Embryonic facial prominence (tissue), 1 donor: ENCODE measurements at regions not wholly inside any gene's neighbourhood (a gene's known extent, or its start where the extent isn't known, plus 50 kb on each side); places are given as distances from the start of the nearest gene placed in this dataset.
A peak's percentile ranks its signal among the peaks of the same experiment; 100 is the strongest.
"Not testable (repeated sequence)": the region's sequence is repeated elsewhere in the genome, so short reads cannot be mapped to it uniquely, and the experiment has no call there.

Experiments
- DNase-seq: peaks from one replicate; pipeline ENCODE4 v3.0.0-alpha.2; 2016; ENCODE audit errors: extremely low spot score

DNA sequence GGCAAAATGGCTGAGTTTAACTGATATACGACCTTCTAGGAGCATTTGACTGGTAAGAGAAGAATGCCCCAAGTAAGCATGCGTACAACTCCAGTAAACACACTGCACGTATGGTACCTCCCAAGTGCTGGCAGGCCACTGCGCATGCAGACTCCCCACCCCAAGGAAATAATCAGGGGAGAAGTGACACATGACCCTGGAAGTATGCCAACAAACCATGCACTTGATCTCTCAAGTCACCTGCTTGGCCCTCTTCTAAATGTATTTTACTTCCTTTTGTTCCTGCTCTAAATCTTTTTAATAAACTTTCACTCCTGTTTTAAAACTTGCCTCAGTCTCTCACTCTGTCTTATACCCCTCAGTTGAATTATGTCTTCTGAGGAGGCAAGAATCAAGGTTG, 129.8 kb upstream of the COL5A2 start:
- DNase-seq, result no peak

GRCh38 chr2:189312211-189312610, 129.1 kb upstream of the WDR75 start:
- DNase-seq, result no peak

DNA sequence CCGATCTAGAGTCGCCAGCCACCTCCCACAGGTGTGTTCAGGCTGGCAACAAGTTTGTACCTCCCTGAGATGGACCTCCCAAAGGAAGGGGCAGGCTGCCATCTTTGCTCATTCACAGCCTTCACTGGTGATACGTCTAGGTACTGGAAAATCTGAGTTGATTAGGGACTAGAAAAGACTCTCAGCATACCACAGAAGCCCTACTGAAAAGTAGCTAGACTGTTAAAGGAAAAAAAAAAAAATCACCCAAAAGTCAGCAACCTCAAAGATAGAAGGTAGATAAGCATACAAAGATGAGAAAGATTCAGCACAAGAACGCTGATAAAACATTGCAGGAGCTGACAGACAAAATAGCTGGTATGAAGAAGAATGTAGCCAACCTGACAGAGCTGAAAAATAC, 128.6 kb upstream of the WDR75 start:
- no peak for DNase-seq

GRCh38 chr2:189318761-189319160, 122.5 kb upstream of the WDR75 start:
- no peak for DNase-seq

DNA sequence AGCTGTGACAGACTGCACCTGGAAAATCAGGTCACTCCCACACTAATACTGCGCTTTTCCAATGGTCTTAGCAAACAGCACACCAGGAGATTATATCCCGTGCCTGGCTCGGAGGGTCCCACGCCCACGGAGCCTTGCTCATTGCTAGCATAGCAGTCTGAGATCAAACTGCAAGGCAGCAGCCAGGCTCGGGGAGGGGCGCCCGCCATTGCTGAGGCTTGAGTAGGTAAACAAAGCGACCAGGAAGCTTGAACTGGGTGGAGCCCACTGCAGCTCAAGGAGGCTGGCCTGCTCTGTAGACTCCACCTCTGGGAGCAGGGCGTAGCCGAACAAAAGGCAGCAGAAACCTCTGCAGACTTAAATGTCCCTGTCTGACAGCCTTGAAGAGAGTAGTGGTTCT, 121.8 kb upstream of the WDR75 start:
- DNase-seq, result not testable (repeated sequence)

DNA sequence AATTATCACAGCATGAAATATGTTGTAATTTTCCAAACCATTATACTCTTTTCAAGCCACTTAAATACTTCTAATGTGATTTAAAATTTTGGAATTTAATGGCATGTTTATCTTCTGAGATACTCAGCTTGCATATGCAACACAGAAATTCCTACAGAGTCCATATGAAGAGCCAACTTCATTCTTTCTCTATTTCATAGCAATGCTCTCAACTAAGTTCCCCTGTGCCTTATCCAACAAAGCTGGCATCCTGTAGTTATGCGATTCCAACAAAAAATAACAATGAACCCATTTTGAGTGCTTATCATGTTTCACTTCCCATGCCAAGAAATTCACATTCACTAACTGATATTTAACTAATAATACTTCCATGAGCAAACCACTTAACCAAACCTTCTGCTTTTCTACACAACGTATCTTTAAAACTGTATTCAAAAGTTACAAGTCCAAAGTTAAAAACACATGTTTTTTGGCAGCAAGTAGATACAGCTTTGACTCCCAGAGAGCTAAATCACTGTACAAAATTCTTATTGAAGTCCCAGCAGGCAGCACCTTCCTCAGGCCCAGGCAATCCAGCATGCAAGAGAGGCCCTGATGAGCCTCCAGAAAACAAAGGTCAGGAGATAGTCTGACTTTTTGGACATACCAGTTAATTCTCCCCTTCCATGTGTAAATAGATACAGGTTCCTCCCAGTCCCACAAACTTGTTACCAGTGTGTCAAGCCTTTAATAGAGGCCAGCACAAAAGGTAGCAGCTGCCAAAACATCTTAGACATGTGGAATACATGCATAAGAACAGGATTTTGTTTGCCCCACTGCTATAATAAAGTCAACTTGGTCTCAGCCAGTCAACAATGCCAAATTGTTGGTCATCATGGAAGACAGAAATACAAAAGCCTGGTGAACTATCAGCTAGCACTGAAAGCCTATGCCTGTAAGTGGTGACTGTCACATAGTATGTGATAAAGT, 113.1 kb upstream of the WDR75 start:
- DNase-seq, result peak; percentile 69

GRCh38 chr2:189328848-189329245, 112.4 kb upstream of the WDR75 start:
- no peak for DNase-seq

DNA sequence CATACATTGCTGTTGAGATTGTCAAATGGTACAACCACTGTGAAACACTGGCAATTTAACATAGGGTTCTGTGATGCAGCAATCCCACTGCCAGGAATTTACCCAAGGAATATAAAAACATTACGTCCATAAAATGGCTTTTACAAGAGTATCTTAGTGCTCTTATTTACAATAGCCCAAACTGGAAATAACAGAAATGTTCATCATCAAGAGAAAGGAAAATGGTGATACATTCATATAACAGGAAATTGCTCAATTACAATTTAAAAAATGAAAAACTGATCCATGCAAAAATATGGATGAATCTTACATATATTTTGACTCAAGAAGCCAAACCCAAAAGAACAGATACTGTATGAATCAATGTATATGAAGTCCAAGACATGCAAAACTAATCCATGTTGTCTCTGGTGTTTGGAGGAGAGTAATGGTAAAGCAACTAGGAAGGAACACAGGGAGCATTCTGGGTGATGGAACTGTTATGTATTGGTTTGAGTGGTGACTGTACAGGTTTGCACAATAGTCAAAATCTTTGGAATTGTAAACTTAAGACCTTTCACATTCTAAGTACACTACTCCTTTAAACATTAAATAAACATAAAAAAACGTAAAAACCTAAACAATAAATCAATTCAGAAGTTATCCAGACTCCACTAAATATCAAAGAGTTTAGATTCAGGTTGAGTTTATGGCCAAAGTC, 104.8 kb upstream of the WDR75 start:
- no peak for DNase-seq

DNA sequence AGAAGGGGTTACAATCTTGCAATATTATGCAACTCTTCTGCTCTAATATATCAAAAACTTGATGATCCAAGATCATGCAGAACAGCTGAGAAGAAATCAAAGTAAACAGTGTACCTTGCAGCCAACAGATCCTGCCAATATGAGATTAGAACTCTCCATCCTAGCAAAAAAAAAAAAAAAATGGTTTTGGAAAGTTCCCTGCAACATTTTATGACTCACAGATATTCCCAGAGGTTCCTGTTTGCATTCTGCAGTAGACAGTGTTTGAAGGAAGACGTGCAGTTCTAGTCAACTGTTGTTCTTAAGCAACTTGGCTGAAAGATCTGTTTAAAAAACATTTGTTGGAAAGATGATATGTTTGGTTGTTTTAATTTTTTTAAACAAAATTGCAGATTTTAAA, 103.6 kb upstream of the WDR75 start:
- DNase-seq, result peak; percentile 47

DNA sequence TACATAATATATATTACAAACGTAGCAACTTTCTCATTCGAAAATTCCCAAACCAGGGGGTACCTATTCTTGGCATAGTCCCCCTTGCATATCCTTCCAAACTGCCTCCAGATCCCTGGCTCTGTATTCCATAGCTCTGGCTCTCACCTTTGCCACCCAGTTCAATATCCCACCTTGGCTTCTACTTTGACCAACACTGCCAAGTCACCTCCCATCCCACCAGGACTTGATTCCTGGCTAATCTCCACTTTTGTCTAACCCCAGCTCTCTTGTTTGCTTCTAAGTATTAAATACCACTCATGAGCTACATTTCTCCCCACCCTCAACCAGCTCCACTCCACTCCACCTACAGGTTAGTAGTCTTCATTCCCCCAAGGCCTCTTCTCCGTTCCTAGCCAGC, 103.2 kb upstream of the WDR75 start:
- DNase-seq, result no peak

GRCh38 chr2:189341077-189341476, 100.2 kb upstream of the WDR75 start:
- DNase-seq, result no peak

DNA sequence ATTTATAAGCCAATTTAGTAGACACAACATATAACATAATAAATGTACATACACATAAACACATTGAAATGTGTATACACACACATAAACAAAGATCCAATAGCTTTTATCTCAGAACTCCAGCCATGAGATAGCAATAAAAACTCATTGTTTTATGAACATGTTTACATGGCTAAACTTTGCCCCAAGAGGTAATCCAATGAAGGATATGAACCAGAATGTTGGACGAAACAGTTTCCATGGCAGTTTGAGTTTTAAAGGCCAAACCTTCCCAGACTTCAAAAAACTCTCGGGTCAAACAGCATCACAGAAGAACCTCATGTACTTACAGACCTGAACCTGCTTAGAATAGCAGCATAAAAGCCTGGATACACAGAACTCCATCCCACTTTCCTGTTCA, 97.2 kb upstream of the WDR75 start:
- no peak for DNase-seq

DNA sequence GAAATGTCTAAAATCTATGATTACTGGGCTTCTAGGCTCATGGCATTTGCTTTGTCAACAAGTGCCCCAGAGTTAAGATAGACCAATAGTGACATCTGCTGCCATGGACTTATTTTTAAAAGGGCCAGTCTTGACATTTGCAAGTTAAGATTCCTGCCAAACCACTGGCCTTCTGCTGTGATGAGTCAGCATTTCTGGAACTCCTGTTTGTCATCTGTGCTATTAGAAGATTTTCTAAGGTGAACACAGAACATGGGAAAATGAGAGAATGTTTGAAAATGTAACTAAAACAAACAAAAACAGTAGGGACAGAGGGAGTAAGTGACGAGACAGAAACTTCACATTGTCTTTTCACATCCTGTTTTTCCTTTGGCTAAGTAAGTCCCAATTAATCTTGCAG, 93.7 kb upstream of the WDR75 start:
- DNase-seq, result no peak

DNA sequence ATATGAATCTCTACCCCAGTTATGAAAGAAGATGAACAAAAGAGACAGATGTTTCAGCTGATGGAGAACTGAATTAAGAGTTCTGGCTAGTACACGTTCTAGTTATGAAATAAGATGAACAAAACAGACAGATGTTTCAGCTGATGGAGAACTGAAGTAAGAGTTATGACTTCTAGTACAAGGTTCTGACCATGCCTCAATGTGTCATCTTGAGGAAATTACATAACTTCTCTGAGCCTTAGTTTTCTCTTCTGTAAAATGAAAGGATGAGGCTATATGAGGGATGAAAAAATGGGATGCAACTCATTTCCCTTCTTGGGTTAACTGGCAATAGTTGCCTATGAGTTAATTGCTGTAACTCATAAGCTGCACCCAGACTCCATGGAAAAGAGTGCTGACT, 92.9 kb upstream of the WDR75 start:
- no peak for DNase-seq

DNA sequence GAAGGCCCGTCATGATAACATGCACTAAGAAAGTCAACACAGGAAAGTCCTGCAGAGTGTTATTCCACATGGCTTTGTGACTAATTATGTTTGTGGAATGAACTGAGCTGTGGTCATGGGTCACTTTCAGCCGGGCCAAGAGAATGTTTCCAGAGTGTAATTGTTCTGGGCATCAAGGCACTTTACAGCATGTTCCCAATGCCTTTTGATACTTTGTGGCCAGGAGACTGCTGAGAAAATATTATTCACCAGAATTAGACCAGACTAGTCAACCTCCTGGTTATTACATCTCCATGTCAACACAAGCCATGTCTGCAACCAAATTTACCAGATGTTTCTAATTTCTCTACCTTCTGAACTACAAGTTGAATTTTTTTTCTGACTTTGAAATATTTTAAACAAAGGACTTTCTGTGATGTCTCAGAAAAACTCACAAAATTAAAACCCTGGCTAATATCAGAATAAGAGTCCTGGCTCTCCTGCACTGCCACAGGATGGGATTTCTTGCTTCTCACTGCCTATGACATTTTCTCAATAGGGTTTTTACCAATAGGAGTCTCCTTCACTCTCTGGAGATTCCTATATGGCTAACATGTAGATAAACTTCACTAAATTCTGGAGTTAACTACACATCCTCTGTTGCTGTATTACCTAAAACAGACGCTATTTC, 90.6 kb upstream of the WDR75 start:
- peak; percentile 50 for DNase-seq

DNA sequence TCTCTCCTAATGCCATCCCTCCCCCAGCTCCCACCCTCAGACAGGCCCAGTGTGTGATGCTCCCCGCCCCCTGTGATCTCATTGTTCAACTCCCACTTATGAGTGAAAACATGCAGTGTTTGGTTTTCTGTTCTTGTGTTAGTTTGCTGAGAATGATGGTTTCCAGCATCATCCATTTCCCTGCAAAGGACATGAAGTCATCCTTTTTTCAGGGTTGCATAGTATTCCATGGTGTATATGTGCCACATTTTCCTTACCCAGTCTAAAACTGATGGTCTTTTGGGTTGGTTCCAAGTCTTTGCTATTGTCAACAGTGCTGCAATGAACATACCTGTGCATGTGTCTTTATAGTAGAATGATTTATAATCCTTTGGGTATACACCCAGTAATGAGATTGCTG, 89.3 kb upstream of the WDR75 start:
- DNase-seq, result not testable (repeated sequence)

- not testable (repeated sequence) for DNase-seq
Observed at GRCh38 chr2:189357375-189357774, 83.9 kb upstream of the WDR75 start.

DNA sequence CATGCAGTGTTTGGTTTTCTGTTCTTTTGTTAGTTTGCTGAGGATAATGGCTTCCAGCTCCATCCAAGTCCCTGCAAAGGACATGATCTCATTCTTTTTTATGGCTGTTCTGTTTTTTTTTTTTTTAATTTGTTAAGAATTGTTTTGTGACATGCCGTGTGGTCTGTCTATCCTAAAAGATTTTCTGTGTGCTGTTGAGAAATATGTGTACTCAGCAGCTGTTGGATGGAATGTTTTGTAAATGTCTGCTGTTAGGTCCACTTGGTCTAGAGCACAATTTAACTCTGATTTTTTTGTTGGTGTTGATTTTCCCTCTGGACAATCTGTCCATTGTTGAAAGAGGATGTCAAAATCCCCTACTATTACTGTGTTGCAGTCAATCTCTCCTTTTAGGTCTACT, 80.4 kb upstream of the WDR75 start:
- DNase-seq, result no peak

GRCh38 chr2:189362283-189362682, 79.0 kb upstream of the WDR75 start:
- DNase-seq, result no peak

GRCh38 chr2:189363559-189363958, 77.7 kb upstream of the WDR75 start:
- no peak for DNase-seq

GRCh38 chr2:189364607-189365006, 76.7 kb upstream of the WDR75 start:
- DNase-seq, result no peak

GRCh38 chr2:189366349-189366748, 74.9 kb upstream of the WDR75 start:
- DNase-seq, result no peak

DNA sequence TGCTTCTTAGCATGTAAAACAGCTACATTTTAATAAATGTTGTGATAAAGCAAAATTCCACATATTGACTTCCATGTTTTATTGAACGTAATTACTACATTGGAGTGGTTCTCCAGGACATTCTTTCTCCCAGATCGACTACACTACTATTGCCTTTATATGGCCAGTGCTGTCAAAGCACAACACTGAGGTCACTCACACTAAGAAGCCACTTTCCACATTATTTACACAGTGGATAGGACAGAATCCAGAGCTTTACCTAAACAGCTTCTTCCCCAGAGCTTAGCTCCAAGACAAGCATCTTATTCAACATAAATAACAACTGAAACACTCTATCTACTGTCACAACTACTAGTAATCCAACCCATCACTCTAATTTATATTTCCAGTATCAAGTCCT, 73.9 kb upstream of the WDR75 start:
- no peak for DNase-seq
